Fibroblast of pulmonary artery (primary cell): ENCODE measurements at regions not wholly inside any gene's neighbourhood (a gene's known extent, or its start where the extent isn't known, plus 50 kb on each side); places are given as distances from the start of the nearest gene placed in this dataset.
"Not testable (repeated sequence)": the region's sequence is repeated elsewhere in the genome, so short reads cannot be mapped to it uniquely, and the experiment has no call there.

Experiments
- DNase-seq: peaks from one replicate; pipeline ENCODE4 v3.0.0-alpha.2; 2010; ENCODE audit warnings: low read depth
- H3K4me3 ChIP-seq: replicated peaks from 2 replicates; pipeline ENCODE4 v1.5.1; 2011; ENCODE audit warnings: low read depth, mild to moderate bottlenecking, control low read depth, low read length, moderate library complexity
- CTCF ChIP-seq: IDR thresholded peaks from 2 replicates; pipeline ENCODE4 v1.5.1; 2011; ENCODE audit warnings: mild to moderate bottlenecking, control low read depth, low read length, inconsistent platforms; ENCODE audit errors: missing control alignments

DNA sequence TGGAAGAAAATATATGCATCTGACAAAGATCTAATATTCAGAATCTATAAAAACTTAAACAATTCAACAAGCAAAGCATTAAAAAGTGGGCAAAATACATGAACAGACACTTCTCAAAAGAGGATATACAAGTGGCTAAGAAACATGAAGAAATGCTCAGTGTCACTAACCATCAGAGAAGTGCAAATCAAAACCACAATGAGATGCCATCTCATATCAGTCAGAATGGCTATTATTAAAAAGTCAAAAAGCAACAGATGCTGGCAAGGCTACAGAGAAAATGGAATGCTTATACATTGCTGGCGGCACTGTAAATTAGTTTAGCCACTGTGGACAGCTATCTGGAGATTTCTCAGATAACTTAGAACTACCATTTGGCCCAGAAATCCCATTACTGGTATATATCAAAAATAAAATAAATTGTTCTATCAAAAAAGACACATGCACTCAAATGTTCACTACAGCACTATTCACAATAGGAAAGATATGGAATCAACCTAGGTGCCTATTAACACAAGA, 179.5 kb downstream of the PCTP start:
- TF ChIP-seq CTCF: no peak
- H3K4me3 ChIP-seq: no peak overlapping the region
- no peak for DNase-seq

GRCh38 chr17:55931446-55931845, 180.6 kb downstream of the PCTP start:
- TF ChIP-seq CTCF: no peak
- no peak overlapping the region for H3K4me3 ChIP-seq
- DNase-seq: no peak

- no peak for TF ChIP-seq CTCF
- DNase-seq: no peak
- no peak overlapping the region for H3K4me3 ChIP-seq
Measured at GRCh38 chr17:55932973-55933372, 182.1 kb downstream of the PCTP start.

DNA sequence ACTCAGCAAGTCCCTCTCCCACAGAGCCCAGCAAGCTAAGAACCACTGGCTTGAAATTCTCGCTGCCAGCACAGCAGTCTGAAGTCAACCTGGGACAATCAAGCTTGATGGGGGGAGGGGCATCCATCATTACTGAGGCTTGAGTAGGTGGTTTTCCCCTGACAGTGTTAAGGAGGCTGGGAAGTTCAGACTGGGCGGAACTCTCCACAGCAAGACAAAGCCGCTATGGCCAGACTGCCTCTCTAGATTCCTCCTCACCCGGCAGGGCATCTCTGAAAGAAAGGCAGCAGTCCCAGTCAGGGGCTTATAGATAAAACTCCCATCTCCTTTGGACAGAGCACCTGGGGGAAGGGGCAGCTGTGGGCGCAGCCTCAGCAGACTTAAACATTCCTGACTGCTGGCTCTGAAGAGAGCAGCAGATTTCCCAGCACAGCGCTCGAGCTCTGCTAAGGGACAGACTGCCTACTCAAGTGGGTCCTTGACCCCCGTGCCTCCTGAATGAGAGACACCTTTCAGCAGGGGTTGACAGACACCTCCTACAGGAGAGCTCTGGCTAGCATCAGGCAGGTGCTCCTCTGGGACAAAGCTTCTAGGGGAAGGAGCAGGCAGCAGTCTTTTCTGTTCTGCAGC, 188.4 kb downstream of the PCTP start:
- not testable (repeated sequence) for DNase-seq, H3K4me3 ChIP-seq

GRCh38 chr17:55959756-55960155, 193.5 kb upstream of the ANKFN1 start:
- no peak for TF ChIP-seq CTCF
- DNase-seq: no peak
- no peak overlapping the region for H3K4me3 ChIP-seq

DNA sequence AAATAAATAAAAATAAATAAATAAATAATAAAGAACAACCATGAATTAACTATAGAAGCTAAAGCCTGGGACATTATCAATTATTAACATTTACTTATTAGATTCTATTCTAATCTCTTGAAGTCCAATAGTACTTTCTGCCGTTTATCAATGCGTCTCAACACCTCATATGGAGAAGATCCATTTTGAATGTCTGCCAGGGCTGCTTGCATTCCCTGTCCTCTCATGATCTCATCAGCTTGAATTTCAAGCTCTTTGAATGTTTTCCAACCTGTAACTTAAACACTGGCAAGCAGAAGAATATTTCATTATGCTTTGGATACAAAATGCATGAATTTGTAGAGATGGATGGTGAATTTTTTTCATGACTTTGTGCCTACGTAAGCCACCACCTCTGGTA, 191.9 kb upstream of the ANKFN1 start:
- no peak for TF ChIP-seq CTCF
- no peak for DNase-seq
- H3K4me3 ChIP-seq: no peak overlapping the region

GRCh38 chr17:55962951-55963401, 190.3 kb upstream of the ANKFN1 start:
- no peak for TF ChIP-seq CTCF
- no peak for DNase-seq
- H3K4me3 ChIP-seq: no peak overlapping the region
